Tibial artery (tissue), 4 donors: ENCODE measurements at regions not wholly inside any gene's neighbourhood (a gene's known extent, or its start where the extent isn't known, plus 50 kb on each side); places are given as distances from the start of the nearest gene placed in this dataset.

Experiments used
- DNase-seq, 2 donors: peaks; one replicate each; pipeline ENCODE4 v3.0.0-alpha.2; 2019
- H3K27ac ChIP-seq, 2 donors: fragments of 200-600 bp; sonication (generic) in 1 of 2; 1 replicate in 1 of 2; 2 replicates in 1 of 2; pipeline ENCODE4 v1.5.1; 2018 to 2019; ENCODE audit warnings: mild to moderate bottlenecking in 1 of 2
- H3K27me3 ChIP-seq, 2 donors: fragments of 200-600 bp; sonication (generic) in 1 of 2; one replicate each; pipeline versions ENCODE4 v1.5.1 to v1.6.0; 2016 to 2019
- H3K36me3 ChIP-seq, 3 donors: fragments of 200-600 bp; sonication (generic) in 2 of 3; one replicate each; pipeline ENCODE4 v1.5.1; 2016 to 2019; ENCODE audit warnings: mild to moderate bottlenecking in 2 of 3
- H3K4me1 ChIP-seq, 4 donors: fragments of 200-600 bp; sonication (generic) in 2 of 4; 1 replicate in 3 of 4; 2 replicates in 1 of 4; pipeline ENCODE4 v1.5.1; 2016 to 2019
- H3K4me3 ChIP-seq, 2 donors: fragments of 200-600 bp; sonication (generic) in 1 of 2; 1 replicate in 1 of 2; 2 replicates in 1 of 2; pipeline ENCODE4 v1.5.1; 2018 to 2019; ENCODE audit warnings: mild to moderate bottlenecking in 2 of 2
- H3K9me3 ChIP-seq, 3 donors: fragments of 200-600 bp; sonication (generic) in 1 of 3; one replicate each; pipeline ENCODE4 v1.5.1; 2016 to 2019
- intact Hi-C: fragments of 100-400 bp; cut with DNase I; formaldehyde crosslinking; loops from one replicate; pipeline ENCODE4 v1.15.0; 2023; ENCODE audit warnings: low total_unique reads
- TF ChIP-seq, protein P1 (sequence below), 2 experiments: fragments of 200-600 bp in 1 of 2; fragments of 450-650 bp in 1 of 2; IDR thresholded peaks; one replicate each; pipeline ENCODE4 v1.5.1; 2017 to 2019; ENCODE audit warnings: antibody characterized with exemption in 2 of 2, mild to moderate bottlenecking in 1 of 2, moderate library complexity in 1 of 2

- no peak overlapping the region for H3K27ac ChIP-seq
- TF ChIP-seq, protein P1, sequence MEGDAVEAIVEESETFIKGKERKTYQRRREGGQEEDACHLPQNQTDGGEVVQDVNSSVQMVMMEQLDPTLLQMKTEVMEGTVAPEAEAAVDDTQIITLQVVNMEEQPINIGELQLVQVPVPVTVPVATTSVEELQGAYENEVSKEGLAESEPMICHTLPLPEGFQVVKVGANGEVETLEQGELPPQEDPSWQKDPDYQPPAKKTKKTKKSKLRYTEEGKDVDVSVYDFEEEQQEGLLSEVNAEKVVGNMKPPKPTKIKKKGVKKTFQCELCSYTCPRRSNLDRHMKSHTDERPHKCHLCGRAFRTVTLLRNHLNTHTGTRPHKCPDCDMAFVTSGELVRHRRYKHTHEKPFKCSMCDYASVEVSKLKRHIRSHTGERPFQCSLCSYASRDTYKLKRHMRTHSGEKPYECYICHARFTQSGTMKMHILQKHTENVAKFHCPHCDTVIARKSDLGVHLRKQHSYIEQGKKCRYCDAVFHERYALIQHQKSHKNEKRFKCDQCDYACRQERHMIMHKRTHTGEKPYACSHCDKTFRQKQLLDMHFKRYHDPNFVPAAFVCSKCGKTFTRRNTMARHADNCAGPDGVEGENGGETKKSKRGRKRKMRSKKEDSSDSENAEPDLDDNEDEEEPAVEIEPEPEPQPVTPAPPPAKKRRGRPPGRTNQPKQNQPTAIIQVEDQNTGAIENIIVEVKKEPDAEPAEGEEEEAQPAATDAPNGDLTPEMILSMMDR (IDR thresholded peaks at IDR 0.05), result peak; percentile 23 to 27
- intact Hi-C loops, result no loop called here
- no peaks in the 10 kb centered on the region for H3K4me1 ChIP-seq
- H3K27me3 ChIP-seq, result no peaks in the 10 kb centered on the region
- no peak overlapping the region for H3K4me3 ChIP-seq
- no peak for DNase-seq
- no peaks in the 10 kb centered on the region for H3K36me3 ChIP-seq
- H3K9me3 ChIP-seq, result no peaks in the 10 kb centered on the region
These were observed 276.3 kb upstream of the FAR2 start for GRCh38 chr12:28872654-28873268.

DNA sequence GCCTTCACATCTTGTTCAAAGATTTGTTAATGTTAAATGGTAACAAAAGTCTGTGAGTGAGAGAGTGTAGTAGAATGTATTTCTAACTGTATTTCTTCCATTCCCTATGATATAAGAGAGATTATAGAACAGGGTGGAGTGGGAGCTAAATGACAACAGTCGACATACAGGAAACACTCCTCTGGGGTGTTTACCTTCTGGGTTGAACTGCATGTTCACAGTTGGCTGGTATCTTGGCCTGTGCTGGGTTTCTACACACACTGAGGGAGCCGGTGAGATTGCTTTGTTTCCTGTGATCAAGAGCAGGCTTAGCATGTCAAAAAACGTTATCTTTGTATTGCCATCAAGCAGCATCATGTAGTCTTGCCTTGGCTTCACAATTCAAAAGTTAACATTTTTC, 274.3 kb upstream of the FAR2 start:
- intact Hi-C loops, result no loop called here
- Histone ChIP-seq H3K27ac (no peak overlapping the region), H3K27me3 (no peaks in the 10 kb centered on the region)

GRCh38 chr12:28876196-28876798, 272.8 kb upstream of the FAR2 start:
- DNase-seq, result no peak
- Histone ChIP-seq H3K36me3 (no peaks in the 10 kb centered on the region), H3K4me1 (no peaks in the 10 kb centered on the region)

More for the DNA sequence above, 274.3 kb upstream of the FAR2 start:
- Histone ChIP-seq H3K36me3 (no peaks in the 10 kb centered on the region), H3K9me3 (no peaks in the 10 kb centered on the region), H3K4me3 (no peak overlapping the region), H3K4me1 (no peaks in the 10 kb centered on the region)
- DNase-seq, result no peak
- TF ChIP-seq, protein P1 (IDR thresholded peaks at IDR 0.05), result no peak

GRCh38 chr12:28877854-28878253, 271.2 kb upstream of the FAR2 start:
- no peaks in the 10 kb centered on the region for H3K36me3 ChIP-seq
- no peaks in the 10 kb centered on the region for H3K9me3 ChIP-seq
- no peak overlapping the region for H3K4me3 ChIP-seq
- TF ChIP-seq, protein P1 (IDR thresholded peaks at IDR 0.05), result no peak
- H3K27ac ChIP-seq, result no peak overlapping the region
- no peaks in the 10 kb centered on the region for H3K27me3 ChIP-seq
- no peak for DNase-seq
- no peaks in the 10 kb centered on the region for H3K4me1 ChIP-seq
- intact Hi-C loops, result no loop called here

More at GRCh38 chr12:28876196-28876798, 272.8 kb upstream of the FAR2 start:
- no peaks in the 10 kb centered on the region for H3K27me3 ChIP-seq
- TF ChIP-seq, protein P1 (IDR thresholded peaks at IDR 0.05), result no peak
- no peak overlapping the region for H3K27ac ChIP-seq
- no peak overlapping the region for H3K4me3 ChIP-seq
- H3K9me3 ChIP-seq, result no peaks in the 10 kb centered on the region
- intact Hi-C loops, result no loop called here

GRCh38 chr12:28878629-28879028, 270.4 kb upstream of the FAR2 start:
- TF ChIP-seq, protein P1 (IDR thresholded peaks at IDR 0.05), result no peak
- intact Hi-C loops, result no loop called here

More at GRCh38 chr12:28878629-28879028, 270.4 kb upstream of the FAR2 start:
- H3K36me3 ChIP-seq, result no peaks in the 10 kb centered on the region
- no peaks in the 10 kb centered on the region for H3K27me3 ChIP-seq
- no peak overlapping the region for H3K27ac ChIP-seq
- DNase-seq, result no peak
- no peaks in the 10 kb centered on the region for H3K9me3 ChIP-seq
- no peaks in the 10 kb centered on the region for H3K4me1 ChIP-seq
- no peak overlapping the region for H3K4me3 ChIP-seq
